K562 (cell line): ENCODE measurements at regions not wholly inside any gene's neighbourhood (a gene's known extent, or its start where the extent isn't known, plus 50 kb on each side); places are given as distances from the start of the nearest gene placed in this dataset.

Source experiments
- BCLAF1 ChIP-seq, 2 experiments: fragments of 450-650 bp in 1 of 2; IDR thresholded peaks; 2 replicates each; pipeline ENCODE4 v1.6.1; 2011 to 2017; ENCODE audit warnings: low read depth in 2 of 2, antibody characterized with exemption in 1 of 2, borderline replicate concordance in 1 of 2, low read length in 1 of 2, mild to moderate bottlenecking in 1 of 2, mixed read lengths in 1 of 2; ENCODE audit not compliant: control insufficient read depth in 1 of 2
- BRD9 ChIP-seq: fragments of 450-650 bp; IDR thresholded peaks from 2 replicates; pipeline ENCODE4 v1.6.1; 2018; ENCODE audit warnings: low read depth; ENCODE audit not compliant: partially characterized antibody
- CBFA2T2 ChIP-seq: fragments of 450-650 bp; conservative IDR thresholded peaks from 2 replicates; pipeline ENCODE4 v1.6.1; 2017; ENCODE audit warnings: mild to moderate bottlenecking
- JUNB ChIP-seq: fragments of 450-650 bp; formaldehyde crosslinking; conservative IDR thresholded peaks from 2 replicates; pipeline ENCODE4 v1.4.0; 2020; ENCODE audit warnings: mild to moderate bottlenecking
- MGA ChIP-seq: fragments of 450-650 bp; IDR thresholded peaks from 2 replicates; pipeline ENCODE4 v1.6.1; 2016; ENCODE audit warnings: mild to moderate bottlenecking, moderate library complexity
- MTA2 ChIP-seq: fragments of 450-650 bp; IDR thresholded peaks from 2 replicates; pipeline ENCODE4 v1.6.1; 2016; ENCODE audit warnings: low read depth
- RBM34 ChIP-seq: fragments of 200-400 bp; formaldehyde crosslinking; IDR thresholded peaks from 2 replicates; pipeline ENCODE4 v1.6.1; 2018; ENCODE audit warnings: low read length, borderline replicate concordance; ENCODE audit not compliant: insufficient read depth
- SMARCE1 ChIP-seq: fragments of 450-650 bp; IDR thresholded peaks from 2 replicates; pipeline ENCODE4 v1.7.1; 2016; ENCODE audit warnings: mild to moderate bottlenecking
- TCF7L2 ChIP-seq: fragments of 150-350 bp; IDR thresholded peaks from 2 replicates; pipeline ENCODE4 v1.6.1; 2016; ENCODE audit warnings: low read depth, mild to moderate bottlenecking, low read length, moderate library complexity
- TFE3 ChIP-seq: fragments of 450-650 bp; formaldehyde crosslinking; IDR thresholded peaks from 2 replicates; pipeline ENCODE4 v1.4.0; 2020; ENCODE audit warnings: mild to moderate bottlenecking, mixed read lengths
- ZBTB8A ChIP-seq: fragments of 450-650 bp; IDR thresholded peaks from 2 replicates; pipeline ENCODE4 v1.6.1; 2018; ENCODE audit warnings: mild to moderate bottlenecking, moderate library complexity; ENCODE audit not compliant: partially characterized antibody
- ZKSCAN8 ChIP-seq: fragments of 200-800 bp; sonication (Bioruptor generic); IDR thresholded peaks from 2 replicates; pipeline ENCODE4 v1.6.1; 2016; ENCODE audit warnings: missing genetic modification characterization, missing compliant biosample characterization
- ZNF644 ChIP-seq: fragments of 200-800 bp; sonication (Bioruptor generic); IDR thresholded peaks from 2 replicates; pipeline ENCODE4 v1.6.1; 2016; ENCODE audit warnings: low read depth, missing genetic modification characterization, missing compliant biosample characterization

- TF ChIP-seq MGA (no peak), MTA2 (peak; percentile 53; the same call in 1 of the 2 replicates), BRD9 (no peak), CBFA2T2 (peak; percentile 43), TCF7L2 (no peak), ZKSCAN8 (CRISPR knock-in tag) (no peak), ZNF644 (tag) (no peak), TFE3 (CRISPR knock-in tag) (no peak), RBM34 (no peak), SMARCE1 (peak; percentile 79; the same call in 1 of the 2 replicates), ZBTB8A (no peak), BCLAF1 (IDR thresholded peaks at IDR 0.05; ENCODE audit: borderline replicate concordance in 1 of 2, control insufficient read depth in 1 of 2, low read depth in 2 of 2, low read length in 1 of 2) (no peak), JUNB (CRISPR knock-in tag) (no peak)
Observed at GRCh38 chr15:67940324-67940719, 100.5 kb upstream of the RNU6-1 start (continued).
